Endothelial cell (in vitro differentiated cells): ENCODE measurements at regions not wholly inside any gene's neighbourhood (a gene's known extent, or its start where the extent isn't known, plus 50 kb on each side); places are given as distances from the start of the nearest gene placed in this dataset.

Experiments used
- DNase-seq: peaks from one replicate; pipeline ENCODE4 v3.0.0; 2021; ENCODE audit warnings: low spot score
- H3K27ac Mint-ChIP-seq: one replicate; pipeline ENCODE4 v1.8.0; 2021; ENCODE audit warnings: mixed read lengths, inconsistent platforms; ENCODE audit not compliant: unreplicated experiment
- H3K27me3 Mint-ChIP-seq: one replicate; pipeline ENCODE4 v1.8.0; 2021; ENCODE audit warnings: mild to moderate bottlenecking, moderate library complexity, mixed read lengths, inconsistent platforms; ENCODE audit not compliant: unreplicated experiment
- H3K36me3 Mint-ChIP-seq: one replicate; pipeline ENCODE4 v1.8.0; 2021; ENCODE audit warnings: mild to moderate bottlenecking, low read depth, mixed read lengths, inconsistent platforms; ENCODE audit not compliant: unreplicated experiment
- H3K4me1 Mint-ChIP-seq: one replicate; pipeline ENCODE4 v1.8.0; 2021; ENCODE audit warnings: mild to moderate bottlenecking, mixed read lengths, inconsistent platforms; ENCODE audit not compliant: unreplicated experiment
- H3K4me3 Mint-ChIP-seq: one replicate; pipeline ENCODE4 v1.8.0; 2021; ENCODE audit warnings: mild to moderate bottlenecking, mixed read lengths, inconsistent platforms; ENCODE audit not compliant: unreplicated experiment
- H3K9me3 Mint-ChIP-seq: one replicate; pipeline ENCODE4 v1.8.0; 2021; ENCODE audit warnings: mixed read lengths, inconsistent platforms; ENCODE audit not compliant: unreplicated experiment
- TF ChIP-seq, protein P1 (sequence below): fragments of 200-600 bp; sonication (generic); IDR thresholded peaks from one replicate; pipeline ENCODE4 v1.5.0; 2021; ENCODE audit warnings: antibody characterized with exemption; ENCODE audit not compliant: unreplicated experiment

DNA sequence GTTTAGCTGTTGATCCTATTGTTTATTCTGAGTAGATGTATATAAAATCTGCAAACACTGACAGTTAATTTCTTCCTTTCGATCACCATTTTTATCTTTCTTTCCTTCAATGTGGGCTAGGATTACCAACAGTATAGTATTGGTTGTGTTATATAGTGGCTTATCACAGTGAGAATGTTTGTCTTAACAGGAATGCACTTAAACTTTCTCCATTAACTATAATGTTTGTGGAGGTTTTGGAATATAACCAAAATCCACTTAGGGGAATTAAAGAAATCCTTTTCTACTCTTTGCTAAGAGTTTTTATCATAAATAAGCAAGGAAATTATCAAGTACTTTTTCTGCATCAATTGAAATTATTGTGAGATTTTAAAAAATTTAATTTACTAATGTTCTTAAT is 244.6 kb downstream of the LACC1 start:
- TF ChIP-seq, protein P1, sequence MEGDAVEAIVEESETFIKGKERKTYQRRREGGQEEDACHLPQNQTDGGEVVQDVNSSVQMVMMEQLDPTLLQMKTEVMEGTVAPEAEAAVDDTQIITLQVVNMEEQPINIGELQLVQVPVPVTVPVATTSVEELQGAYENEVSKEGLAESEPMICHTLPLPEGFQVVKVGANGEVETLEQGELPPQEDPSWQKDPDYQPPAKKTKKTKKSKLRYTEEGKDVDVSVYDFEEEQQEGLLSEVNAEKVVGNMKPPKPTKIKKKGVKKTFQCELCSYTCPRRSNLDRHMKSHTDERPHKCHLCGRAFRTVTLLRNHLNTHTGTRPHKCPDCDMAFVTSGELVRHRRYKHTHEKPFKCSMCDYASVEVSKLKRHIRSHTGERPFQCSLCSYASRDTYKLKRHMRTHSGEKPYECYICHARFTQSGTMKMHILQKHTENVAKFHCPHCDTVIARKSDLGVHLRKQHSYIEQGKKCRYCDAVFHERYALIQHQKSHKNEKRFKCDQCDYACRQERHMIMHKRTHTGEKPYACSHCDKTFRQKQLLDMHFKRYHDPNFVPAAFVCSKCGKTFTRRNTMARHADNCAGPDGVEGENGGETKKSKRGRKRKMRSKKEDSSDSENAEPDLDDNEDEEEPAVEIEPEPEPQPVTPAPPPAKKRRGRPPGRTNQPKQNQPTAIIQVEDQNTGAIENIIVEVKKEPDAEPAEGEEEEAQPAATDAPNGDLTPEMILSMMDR, result no peak
- Mint-ChIP-seq H3K4me3 (no peak overlapping the region), H3K27me3 (no peaks in the 10 kb centered on the region), H3K4me1 (no peaks in the 10 kb centered on the region), H3K36me3 (no peaks in the 10 kb centered on the region), H3K27ac (no peak overlapping the region), H3K9me3 (no peaks in the 10 kb centered on the region)
- no peak for DNase-seq

DNA sequence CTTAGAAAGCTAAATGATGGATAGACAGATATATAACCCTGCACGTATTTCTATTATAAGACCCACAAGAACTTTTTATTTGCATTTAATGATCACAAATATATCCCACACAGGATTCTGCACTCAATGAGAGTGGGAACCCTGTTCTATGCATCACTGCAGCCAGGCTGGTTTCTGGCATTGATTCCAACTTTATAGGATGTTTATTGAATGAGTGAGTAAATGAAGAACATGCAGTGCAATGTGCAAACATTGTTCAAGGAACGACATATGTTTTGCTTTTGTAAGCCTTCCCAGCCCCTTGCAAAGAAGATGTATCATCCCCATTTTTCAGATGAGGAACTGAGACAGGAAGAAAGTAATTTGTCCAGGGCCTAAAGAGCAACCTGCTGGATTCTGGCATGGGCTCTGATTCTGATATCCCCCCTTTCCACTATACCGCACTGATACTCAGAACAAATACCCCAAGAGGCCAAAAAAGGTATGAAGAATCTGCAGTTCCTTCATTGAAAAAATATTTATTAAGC is 246.3 kb downstream of the LACC1 start:
- H3K27me3 Mint-ChIP-seq, result no peaks in the 10 kb centered on the region
- no peaks in the 10 kb centered on the region for H3K4me1 Mint-ChIP-seq
- DNase-seq, result no peak
- H3K9me3 Mint-ChIP-seq, result no peaks in the 10 kb centered on the region
- no peak overlapping the region for H3K27ac Mint-ChIP-seq
- TF ChIP-seq, protein P1, result no peak
- no peak overlapping the region for H3K4me3 Mint-ChIP-seq
- H3K36me3 Mint-ChIP-seq, result no peaks in the 10 kb centered on the region

DNA sequence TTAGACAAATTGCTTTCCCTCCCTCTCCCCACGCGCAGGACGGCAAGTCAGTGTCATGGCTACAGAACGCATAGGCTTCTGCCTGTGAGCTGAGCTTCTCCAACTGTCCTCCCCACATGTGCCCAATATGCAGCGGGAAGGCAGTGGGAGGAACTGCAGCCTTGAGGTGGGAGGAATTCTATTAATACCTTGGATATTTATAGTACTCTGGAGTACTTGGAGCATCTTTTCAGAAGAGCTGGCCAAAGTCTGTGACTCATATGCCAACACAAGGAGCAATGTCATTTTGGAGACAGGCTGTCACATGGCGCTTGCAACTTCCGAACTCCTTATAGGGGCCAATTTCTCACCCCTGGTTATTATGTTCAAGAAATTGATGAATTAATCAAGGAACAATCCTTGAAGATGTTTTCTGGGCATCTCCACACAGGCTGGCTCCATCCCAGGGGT is 245.0 kb upstream of the SERP2 start:
- no peak for DNase-seq
- TF ChIP-seq, protein P1, result no peak
- Mint-ChIP-seq H3K36me3 (no peaks in the 10 kb centered on the region), H3K9me3 (no peaks in the 10 kb centered on the region), H3K4me3 (no peak overlapping the region), H3K27ac (no peak overlapping the region), H3K27me3 (no peaks in the 10 kb centered on the region), H3K4me1 (no peaks in the 10 kb centered on the region)

DNA sequence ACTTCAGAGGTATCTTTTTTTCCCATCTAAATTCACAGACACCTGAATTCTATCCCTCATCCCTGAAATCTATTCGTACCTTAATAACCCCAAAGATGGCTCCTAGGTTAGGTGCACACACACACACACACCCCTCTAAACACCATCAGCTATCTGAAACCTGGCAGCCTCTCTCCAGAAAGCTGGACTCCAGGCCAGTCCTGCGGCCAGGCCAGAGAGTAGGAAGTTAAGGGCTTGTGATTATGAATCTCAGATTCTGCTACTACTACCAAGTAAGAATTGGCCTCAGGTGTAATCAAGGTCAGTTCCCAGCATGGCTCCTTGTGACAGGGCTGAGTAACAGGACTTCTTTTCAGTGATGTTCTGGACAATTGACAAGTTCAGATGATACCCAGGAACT is 244.2 kb upstream of the SERP2 start:
- Mint-ChIP-seq H3K27ac (no peak overlapping the region), H3K36me3 (no peaks in the 10 kb centered on the region), H3K4me1 (no peaks in the 10 kb centered on the region), H3K9me3 (no peaks in the 10 kb centered on the region), H3K4me3 (no peak overlapping the region), H3K27me3 (no peaks in the 10 kb centered on the region)
- no peak for DNase-seq
- TF ChIP-seq, protein P1, result no peak

DNA sequence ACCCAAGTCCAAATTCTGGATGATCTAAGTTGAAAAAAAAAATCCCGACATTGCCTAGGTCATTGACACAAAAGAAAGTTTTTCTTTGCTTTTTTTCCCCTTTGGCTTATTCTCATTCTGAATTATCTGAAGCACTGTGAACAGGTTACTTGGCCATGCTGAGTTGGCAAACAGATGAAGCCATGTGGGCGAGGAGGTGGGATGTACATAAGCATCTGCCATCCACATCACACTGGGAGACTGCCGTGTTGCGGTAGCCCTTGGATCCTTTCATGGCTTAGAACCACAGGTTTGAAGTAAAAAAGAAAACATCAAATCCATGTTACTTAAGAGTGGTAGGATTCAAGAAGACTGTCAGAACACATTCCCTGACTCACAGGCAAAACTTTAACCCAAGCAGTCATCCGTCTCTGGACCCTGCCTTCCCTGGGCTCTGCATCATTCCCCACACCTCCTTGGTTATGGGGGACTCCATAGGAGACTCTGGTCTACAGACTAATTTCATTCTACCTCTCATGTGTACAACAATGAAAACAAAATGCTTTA is 242.5 kb upstream of the SERP2 start:
- no peaks in the 10 kb centered on the region for H3K27me3 Mint-ChIP-seq
- no peak overlapping the region for H3K27ac Mint-ChIP-seq
- no peak overlapping the region for H3K4me3 Mint-ChIP-seq
- no peaks in the 10 kb centered on the region for H3K9me3 Mint-ChIP-seq
- no peaks in the 10 kb centered on the region for H3K4me1 Mint-ChIP-seq
- no peak for DNase-seq
- TF ChIP-seq, protein P1, result no peak
- H3K36me3 Mint-ChIP-seq, result no peaks in the 10 kb centered on the region
